ENCODE measurements at regions not wholly inside any gene's neighbourhood (a gene's known extent, or its start where the extent isn't known, plus 50 kb on each side); places are given as distances from the start of the nearest gene placed in this dataset.
A peak's percentile ranks its signal among the peaks of the same experiment; 100 is the strongest.
"Not testable (repeated sequence)": the region's sequence is repeated elsewhere in the genome, so short reads cannot be mapped to it uniquely, and the experiment has no call there.

- DNase-seq (ENCODE audit: low spot score) = no peak
Measured at GRCh38 chr1:233790121-233790520, 114.4 kb upstream of the SLC35F3 start.

DNA sequence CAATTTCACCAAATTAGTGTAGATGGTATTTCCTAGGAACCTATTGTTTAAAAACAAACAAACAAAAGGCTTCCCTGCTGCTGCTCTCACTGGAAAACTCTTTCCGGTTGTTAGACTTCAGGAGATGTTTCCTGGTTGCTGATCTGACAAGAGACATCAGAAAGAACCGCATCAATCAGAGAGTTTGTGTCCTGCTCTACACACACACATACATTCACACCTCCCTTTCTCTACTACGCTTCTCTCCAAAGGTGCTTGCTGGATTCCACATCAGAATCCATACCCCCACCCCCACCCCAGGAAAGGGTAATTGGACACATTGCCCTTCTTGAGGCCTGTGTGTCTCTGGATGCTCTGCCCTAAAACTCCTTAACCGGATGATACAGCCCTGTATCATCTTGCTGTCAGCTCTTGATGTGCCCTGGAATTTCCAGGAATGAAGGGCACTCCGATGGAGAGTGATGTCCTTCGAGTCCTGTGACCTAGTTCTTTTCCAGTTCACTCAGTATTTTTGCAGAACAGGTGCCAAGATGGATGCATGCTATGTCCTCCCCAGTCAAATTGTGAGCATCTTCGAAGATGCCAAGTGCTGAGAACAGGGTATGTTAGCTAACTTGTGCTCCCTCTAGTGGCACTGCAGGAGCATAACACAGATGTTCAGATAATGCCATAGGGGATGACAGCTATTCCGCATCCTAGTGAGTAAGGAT lies 113.7 kb upstream of the SLC35F3 start:
- peak; percentile 35 for DNase-seq (ENCODE audit: low spot score)

- DNase-seq (ENCODE audit: low spot score) = no peak
Measured at GRCh38 chr1:233791372-233791703, 113.1 kb upstream of the SLC35F3 start.

- no peak for DNase-seq (ENCODE audit: low spot score)
Measured at GRCh38 chr1:233791721-233792120, 112.8 kb upstream of the SLC35F3 start.

- no peak for DNase-seq (ENCODE audit: low spot score)
Measured at GRCh38 chr1:233794863-233795262, 109.6 kb upstream of the SLC35F3 start.

- no peak for DNase-seq (ENCODE audit: low spot score)
Measured at GRCh38 chr1:233796146-233796783, 108.2 kb upstream of the SLC35F3 start.

DNA sequence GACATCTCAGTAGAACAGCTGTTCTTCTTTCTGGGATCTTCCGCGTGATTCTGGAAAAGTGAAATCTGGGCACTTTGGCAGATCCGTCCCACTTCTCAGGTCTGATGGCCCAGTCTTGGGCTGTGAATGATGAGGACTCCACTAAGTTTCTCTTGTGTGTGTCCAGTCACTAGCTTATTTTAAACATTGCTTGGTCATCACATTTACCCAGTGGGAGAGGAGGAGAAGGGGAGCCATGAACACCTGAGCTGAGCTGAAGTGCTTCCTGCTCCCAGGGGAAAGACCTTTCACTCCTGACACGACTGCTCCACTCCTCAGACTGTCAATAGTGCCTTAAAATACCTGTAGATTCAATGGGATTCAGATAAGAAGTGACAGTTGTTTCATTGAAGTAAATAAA lies 101.9 kb upstream of the SLC35F3 start:
- DNase-seq (ENCODE audit: low spot score) = no peak

GRCh38 chr1:233805786-233806185 lies 98.7 kb upstream of the SLC35F3 start:
- no peak for DNase-seq (ENCODE audit: low spot score)

DNA sequence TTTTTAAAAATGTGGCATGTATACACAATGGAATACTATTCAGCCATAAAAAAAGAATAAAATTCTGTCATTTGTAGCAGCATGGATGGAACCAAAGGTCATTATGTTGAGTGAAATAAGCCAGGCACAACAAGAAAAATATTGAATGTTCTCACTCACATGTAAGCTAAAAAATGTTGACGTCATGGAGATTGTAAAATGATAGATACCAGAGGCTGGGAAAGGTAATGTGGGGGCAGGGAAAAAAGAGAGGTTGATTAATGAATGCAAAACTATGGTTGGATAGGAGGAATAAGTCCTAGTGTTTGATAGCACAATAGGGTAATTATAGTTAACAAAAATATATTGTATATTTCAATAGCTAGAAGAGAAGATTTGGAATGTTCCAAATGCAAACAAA lies 89.1 kb upstream of the SLC35F3 start:
- DNase-seq (ENCODE audit: low spot score) = no peak

DNA sequence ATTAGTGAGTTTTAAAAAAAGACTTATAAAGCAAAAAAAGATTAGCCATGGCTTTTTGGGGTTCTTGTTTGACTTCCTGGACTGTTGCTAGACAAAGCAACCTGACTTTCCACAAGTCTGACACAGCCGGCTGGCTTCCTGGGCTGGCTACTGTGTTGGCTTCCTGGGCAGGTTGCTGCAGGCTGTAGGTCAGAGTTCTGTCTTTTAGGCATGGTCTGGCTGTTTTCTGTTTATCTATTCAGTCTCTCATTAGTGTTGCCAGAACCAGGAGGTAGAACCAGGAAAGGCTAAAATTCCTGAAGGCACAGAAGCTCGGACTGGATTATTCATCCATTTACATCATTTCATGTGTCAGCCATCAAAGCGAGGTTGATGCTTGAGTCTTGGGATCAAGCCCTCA lies 88.6 kb upstream of the SLC35F3 start:
- DNase-seq (ENCODE audit: low spot score) = no peak

GRCh38 chr1:233816348-233816747 lies 88.1 kb upstream of the SLC35F3 start:
- DNase-seq (ENCODE audit: low spot score) = no peak

- DNase-seq (ENCODE audit: low spot score) = no peak
Measured at GRCh38 chr1:233819042-233819441, 85.4 kb upstream of the SLC35F3 start.

GRCh38 chr1:233824179-233824578 lies 80.3 kb upstream of the SLC35F3 start:
- not testable (repeated sequence) for DNase-seq (ENCODE audit: low spot score)

DNA sequence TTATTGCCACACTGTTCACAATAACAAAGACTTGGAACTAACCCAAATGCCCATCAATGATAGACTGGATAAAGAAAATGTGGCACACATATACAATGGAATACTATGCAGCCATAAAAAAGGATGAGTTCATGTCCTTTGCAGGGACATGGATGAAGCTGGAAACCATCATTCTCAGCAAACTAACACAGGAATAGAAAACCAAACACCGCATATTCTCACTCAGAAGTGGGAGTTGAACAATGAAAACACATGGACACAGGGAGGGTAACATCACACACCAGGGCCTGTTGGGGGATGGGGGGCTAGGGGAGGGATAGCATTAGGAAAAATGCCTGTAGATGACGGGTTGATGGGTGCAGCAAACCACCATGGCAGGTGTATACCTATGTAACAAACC lies 76.5 kb upstream of the SLC35F3 start:
- DNase-seq (ENCODE audit: low spot score) = not testable (repeated sequence)

DNA sequence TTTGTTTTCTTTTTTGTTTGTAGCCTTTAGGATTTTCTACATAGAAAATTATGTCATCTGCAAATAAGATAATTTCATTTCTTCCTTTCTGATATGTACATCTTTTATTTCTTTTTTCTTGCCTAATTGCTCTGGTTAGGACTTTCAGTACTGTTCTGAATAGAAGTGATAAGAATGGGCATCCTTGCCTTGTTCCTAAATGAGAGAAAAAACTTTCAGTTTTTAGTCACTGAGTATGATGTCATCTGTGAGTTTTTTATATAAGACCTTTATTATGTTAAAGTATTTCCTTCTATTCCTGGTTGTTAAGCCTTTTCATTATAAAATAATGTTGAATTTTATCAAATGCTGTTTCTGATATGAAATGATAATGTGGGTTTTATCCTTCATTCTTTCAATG lies 76.0 kb upstream of the SLC35F3 start:
- no peak for DNase-seq (ENCODE audit: low spot score)

- no peak for DNase-seq (ENCODE audit: low spot score)
Measured at GRCh38 chr1:233834609-233835008, 69.9 kb upstream of the SLC35F3 start.

DNA sequence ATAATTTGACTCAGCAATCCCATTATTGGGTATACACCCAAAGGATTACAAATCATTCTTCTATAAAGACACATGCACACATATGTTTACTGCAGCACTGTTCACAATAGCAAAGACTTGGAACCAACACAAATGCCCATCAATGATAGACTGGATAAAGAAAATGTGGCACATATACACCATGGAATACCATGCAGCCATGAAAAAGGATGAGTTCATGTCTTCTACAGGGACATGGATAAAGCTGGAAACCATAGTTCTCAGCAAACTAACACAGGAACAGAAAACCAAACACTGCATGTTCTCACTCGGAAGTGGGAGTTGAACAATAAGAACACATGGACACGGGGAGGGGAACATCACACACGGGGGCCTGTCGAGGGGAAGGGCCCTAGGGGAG lies 66.3 kb upstream of the SLC35F3 start:
- DNase-seq (ENCODE audit: low spot score) = not testable (repeated sequence)

- DNase-seq (ENCODE audit: low spot score) = no peak
Measured at GRCh38 chr1:233843525-233844204, 60.8 kb upstream of the SLC35F3 start.

DNA sequence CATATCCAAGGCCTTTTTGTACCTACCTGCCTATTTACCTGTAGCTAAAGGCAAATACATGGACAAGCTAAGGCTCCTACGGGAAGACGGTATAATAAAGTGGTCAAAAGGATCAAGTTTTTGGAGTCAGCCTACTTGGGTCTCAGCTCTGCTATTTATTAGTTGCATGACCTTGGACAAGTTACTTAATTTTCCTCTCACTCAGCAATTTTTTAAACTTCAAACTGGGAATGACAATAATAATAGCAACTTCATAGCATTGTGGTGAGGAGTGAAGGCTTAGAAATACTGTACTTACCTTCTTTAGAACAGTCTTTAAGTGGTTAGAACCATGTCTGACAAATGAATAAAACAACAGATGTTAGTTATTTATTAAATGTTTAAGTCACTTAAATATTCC lies 60.2 kb upstream of the SLC35F3 start:
- no peak for DNase-seq (ENCODE audit: low spot score)

GRCh38 chr1:233844692-233845091 lies 59.8 kb upstream of the SLC35F3 start:
- DNase-seq (ENCODE audit: low spot score) = no peak

Data from CD4-positive, alpha-beta T cell treated with Interleukin-2 at 100 ng/mL for 4 hours (primary cell).